ENCODE measurements at regions not wholly inside any gene's neighbourhood (a gene's known extent, or its start where the extent isn't known, plus 50 kb on each side); places are given as distances from the start of the nearest gene placed in this dataset.
"Not testable (repeated sequence)": the region's sequence is repeated elsewhere in the genome, so short reads cannot be mapped to it uniquely, and the experiment has no call there.

DNA sequence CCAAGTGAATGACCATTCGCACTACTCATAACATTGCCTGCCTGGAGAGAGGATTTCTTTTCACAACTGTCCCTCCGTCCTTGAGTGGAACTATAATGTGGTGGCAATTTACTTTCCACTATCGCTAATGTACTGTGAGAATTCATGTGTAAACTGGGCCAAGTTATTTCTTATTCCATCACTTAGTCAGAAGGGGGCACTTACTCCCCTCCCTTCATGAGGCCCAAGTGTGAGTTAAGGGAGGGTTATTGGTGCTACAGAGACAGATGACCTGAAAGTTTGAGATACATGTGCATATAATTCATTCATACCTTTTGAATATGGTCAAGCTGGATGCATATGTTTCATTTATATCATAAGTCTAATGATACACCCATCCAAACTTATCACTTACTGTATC, 65.2 kb upstream of the LOC128125822 start:
- TF ChIP-seq, protein P1, sequence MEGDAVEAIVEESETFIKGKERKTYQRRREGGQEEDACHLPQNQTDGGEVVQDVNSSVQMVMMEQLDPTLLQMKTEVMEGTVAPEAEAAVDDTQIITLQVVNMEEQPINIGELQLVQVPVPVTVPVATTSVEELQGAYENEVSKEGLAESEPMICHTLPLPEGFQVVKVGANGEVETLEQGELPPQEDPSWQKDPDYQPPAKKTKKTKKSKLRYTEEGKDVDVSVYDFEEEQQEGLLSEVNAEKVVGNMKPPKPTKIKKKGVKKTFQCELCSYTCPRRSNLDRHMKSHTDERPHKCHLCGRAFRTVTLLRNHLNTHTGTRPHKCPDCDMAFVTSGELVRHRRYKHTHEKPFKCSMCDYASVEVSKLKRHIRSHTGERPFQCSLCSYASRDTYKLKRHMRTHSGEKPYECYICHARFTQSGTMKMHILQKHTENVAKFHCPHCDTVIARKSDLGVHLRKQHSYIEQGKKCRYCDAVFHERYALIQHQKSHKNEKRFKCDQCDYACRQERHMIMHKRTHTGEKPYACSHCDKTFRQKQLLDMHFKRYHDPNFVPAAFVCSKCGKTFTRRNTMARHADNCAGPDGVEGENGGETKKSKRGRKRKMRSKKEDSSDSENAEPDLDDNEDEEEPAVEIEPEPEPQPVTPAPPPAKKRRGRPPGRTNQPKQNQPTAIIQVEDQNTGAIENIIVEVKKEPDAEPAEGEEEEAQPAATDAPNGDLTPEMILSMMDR (IDR thresholded peaks at IDR 0.05; ENCODE audit: low read depth, low read length, missing control alignments), result no peak
- no peak for DNase-seq (ENCODE audit: low read depth)
- H3K4me3 ChIP-seq (ENCODE audit: low read depth, low read length), result no peak overlapping the region

GRCh38 chr6:63509652-63510352, 62.5 kb upstream of the LOC128125822 start:
- TF ChIP-seq, protein P1 (IDR thresholded peaks at IDR 0.05; ENCODE audit: low read depth, low read length, missing control alignments), result no peak
- DNase-seq (ENCODE audit: low read depth), result no peak
- H3K4me3 ChIP-seq (ENCODE audit: low read depth, low read length), result no peak overlapping the region

DNA sequence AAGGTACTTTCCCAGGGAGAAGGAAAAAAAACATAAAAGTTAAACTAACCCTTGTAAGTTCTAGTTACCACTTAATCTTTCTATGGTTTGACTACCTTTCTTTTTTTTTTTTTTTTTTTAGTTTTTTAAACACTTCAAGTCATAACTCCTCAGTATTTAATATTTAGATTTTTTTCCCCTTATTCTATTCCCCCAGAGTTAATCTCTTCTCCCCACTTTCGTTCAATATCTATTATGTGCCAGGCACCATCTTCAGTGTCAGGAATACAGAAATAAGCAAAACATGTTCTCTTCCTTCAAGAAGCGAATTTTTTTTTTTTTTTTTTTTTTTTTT, 62.0 kb upstream of the LOC128125822 start:
- DNase-seq (ENCODE audit: low read depth), result no peak
- TF ChIP-seq, protein P1 (IDR thresholded peaks at IDR 0.05; ENCODE audit: low read depth, low read length, missing control alignments), result no peak
- H3K4me3 ChIP-seq (ENCODE audit: low read depth, low read length), result no peak overlapping the region

DNA sequence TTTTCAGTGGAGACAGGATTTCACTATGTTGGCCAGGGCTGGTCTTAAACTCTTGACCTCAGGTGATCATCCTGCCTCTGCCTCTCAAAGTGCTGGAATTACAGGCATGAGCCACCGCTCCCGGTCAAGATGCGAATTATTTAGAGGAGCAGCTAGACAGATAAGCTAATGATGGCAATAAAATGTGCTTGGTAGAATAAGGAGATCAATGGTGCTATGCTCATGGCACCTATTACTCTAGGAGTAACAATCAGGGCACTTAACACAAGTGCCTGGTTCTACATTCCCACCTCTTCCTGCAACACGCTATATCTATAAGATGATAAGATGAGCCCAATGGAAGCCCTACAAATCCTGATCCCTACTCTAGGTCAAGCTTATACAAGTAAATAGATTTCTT, 61.4 kb upstream of the LOC128125822 start:
- no peak overlapping the region for H3K4me3 ChIP-seq (ENCODE audit: low read depth, low read length)
- no peak for DNase-seq (ENCODE audit: low read depth)
- TF ChIP-seq, protein P1 (IDR thresholded peaks at IDR 0.05; ENCODE audit: low read depth, low read length, missing control alignments), result no peak

- TF ChIP-seq, protein P1 (IDR thresholded peaks at IDR 0.05; ENCODE audit: low read depth, low read length, missing control alignments), result no peak
- DNase-seq (ENCODE audit: low read depth), result no peak
- H3K4me3 ChIP-seq (ENCODE audit: low read depth, low read length), result no peak overlapping the region
Observed at GRCh38 chr6:63514488-63515173, 57.6 kb upstream of the LOC128125822 start.

GRCh38 chr6:63515227-63515626, 57.1 kb upstream of the LOC128125822 start:
- H3K4me3 ChIP-seq (ENCODE audit: low read depth, low read length); DNase-seq (ENCODE audit: low read depth): not testable (repeated sequence)

- no peak overlapping the region for H3K4me3 ChIP-seq (ENCODE audit: low read depth, low read length)
- TF ChIP-seq, protein P1 (IDR thresholded peaks at IDR 0.05; ENCODE audit: low read depth, low read length, missing control alignments), result no peak
- DNase-seq (ENCODE audit: low read depth), result no peak
Observed at GRCh38 chr6:63516186-63516944, 55.9 kb upstream of the LOC128125822 start.

Measured in GM12864 (cell line).